ENCODE measurements at regions not wholly inside any gene's neighbourhood (a gene's known extent, or its start where the extent isn't known, plus 50 kb on each side); places are given as distances from the start of the nearest gene placed in this dataset.

- Histone ChIP-seq H3K4me1 (no peaks in the 10 kb centered on the region), H3K27me3 (no peaks in the 10 kb centered on the region), H3K9me3 (no peaks in the 10 kb centered on the region), H3K36me3 (no peaks in the 10 kb centered on the region), H3K4me3 (no peak overlapping the region), H3K27ac (no peak overlapping the region)
- TF ChIP-seq, protein P1, sequence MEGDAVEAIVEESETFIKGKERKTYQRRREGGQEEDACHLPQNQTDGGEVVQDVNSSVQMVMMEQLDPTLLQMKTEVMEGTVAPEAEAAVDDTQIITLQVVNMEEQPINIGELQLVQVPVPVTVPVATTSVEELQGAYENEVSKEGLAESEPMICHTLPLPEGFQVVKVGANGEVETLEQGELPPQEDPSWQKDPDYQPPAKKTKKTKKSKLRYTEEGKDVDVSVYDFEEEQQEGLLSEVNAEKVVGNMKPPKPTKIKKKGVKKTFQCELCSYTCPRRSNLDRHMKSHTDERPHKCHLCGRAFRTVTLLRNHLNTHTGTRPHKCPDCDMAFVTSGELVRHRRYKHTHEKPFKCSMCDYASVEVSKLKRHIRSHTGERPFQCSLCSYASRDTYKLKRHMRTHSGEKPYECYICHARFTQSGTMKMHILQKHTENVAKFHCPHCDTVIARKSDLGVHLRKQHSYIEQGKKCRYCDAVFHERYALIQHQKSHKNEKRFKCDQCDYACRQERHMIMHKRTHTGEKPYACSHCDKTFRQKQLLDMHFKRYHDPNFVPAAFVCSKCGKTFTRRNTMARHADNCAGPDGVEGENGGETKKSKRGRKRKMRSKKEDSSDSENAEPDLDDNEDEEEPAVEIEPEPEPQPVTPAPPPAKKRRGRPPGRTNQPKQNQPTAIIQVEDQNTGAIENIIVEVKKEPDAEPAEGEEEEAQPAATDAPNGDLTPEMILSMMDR (IDR thresholded peaks at IDR 0.05): no peak
- no peak for TF ChIP-seq POLR2A (IDR thresholded peaks at IDR 0.05)
- TF ChIP-seq POLR2AphosphoS5 (IDR thresholded peaks at IDR 0.05; ENCODE audit: insufficient read depth in 1 of 2, low read depth in 1 of 2): no peak
- intact Hi-C loops (cut with DNase I): no loop called here
- DNase-seq (ENCODE audit: extremely low spot score in 2 of 2): no peak
Measured at GRCh38 chr6:74676906-74677305, 528.9 kb downstream of the COL12A1 start.

GRCh38 chr6:74674377-74674776 lies 531.5 kb downstream of the COL12A1 start:
- TF ChIP-seq, protein P1 (IDR thresholded peaks at IDR 0.05): no peak
- no peak for TF ChIP-seq POLR2A (IDR thresholded peaks at IDR 0.05)
- TF ChIP-seq POLR2AphosphoS5 (IDR thresholded peaks at IDR 0.05; ENCODE audit: insufficient read depth in 1 of 2, low read depth in 1 of 2): no peak
- no peak overlapping the region for H3K27ac ChIP-seq
- H3K4me3 ChIP-seq: no peak overlapping the region
- H3K27me3 ChIP-seq: no peaks in the 10 kb centered on the region
- no peak for DNase-seq (ENCODE audit: extremely low spot score in 2 of 2)
- H3K36me3 ChIP-seq: no peaks in the 10 kb centered on the region
- no peaks in the 10 kb centered on the region for H3K9me3 ChIP-seq
- no peaks in the 10 kb centered on the region for H3K4me1 ChIP-seq
- intact Hi-C loops (cut with DNase I): no loop called here

GRCh38 chr6:74671558-74672025 lies 534.3 kb downstream of the COL12A1 start:
- intact Hi-C loops (cut with DNase I): no loop called here
- Histone ChIP-seq H3K4me1 (no peaks in the 10 kb centered on the region), H3K27me3 (no peaks in the 10 kb centered on the region), H3K36me3 (no peaks in the 10 kb centered on the region), H3K4me3 (no peak overlapping the region), H3K27ac (no peak overlapping the region), H3K9me3 (no peaks in the 10 kb centered on the region)
- no peak for TF ChIP-seq POLR2AphosphoS5 (IDR thresholded peaks at IDR 0.05; ENCODE audit: insufficient read depth in 1 of 2, low read depth in 1 of 2)
- TF ChIP-seq, protein P1 (IDR thresholded peaks at IDR 0.05): no peak
- no peak for TF ChIP-seq POLR2A (IDR thresholded peaks at IDR 0.05)
- DNase-seq (ENCODE audit: extremely low spot score in 2 of 2): no peak

DNA sequence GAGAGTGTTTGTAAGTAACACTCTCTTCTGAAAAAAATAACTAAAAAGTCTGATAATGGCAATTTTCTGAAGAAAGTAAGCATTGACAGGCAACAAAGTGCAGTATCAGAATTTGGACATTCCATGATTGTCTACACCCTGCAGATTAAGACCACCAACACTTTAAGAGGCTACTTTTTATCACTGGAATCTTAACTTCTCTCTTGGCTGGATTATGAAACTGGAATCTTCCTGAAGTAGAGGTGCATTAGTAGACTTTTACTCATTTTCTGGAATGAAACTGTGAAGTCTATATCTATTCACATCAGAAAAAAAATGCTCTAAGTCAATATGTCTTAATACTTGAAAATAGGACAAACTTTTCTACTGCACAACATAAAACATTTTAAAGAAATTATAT lies 547.5 kb downstream of the COL12A1 start:
- Histone ChIP-seq H3K4me3 (no peak overlapping the region), H3K4me1 (no peaks in the 10 kb centered on the region), H3K27ac (no peak overlapping the region), H3K36me3 (no peaks in the 10 kb centered on the region), H3K9me3 (no peaks in the 10 kb centered on the region), H3K27me3 (no peaks in the 10 kb centered on the region)
- DNase-seq (ENCODE audit: extremely low spot score in 2 of 2): no peak
- intact Hi-C loops (cut with DNase I): no loop called here
- TF ChIP-seq POLR2A (IDR thresholded peaks at IDR 0.05) (no peak), POLR2AphosphoS5 (IDR thresholded peaks at IDR 0.05; ENCODE audit: insufficient read depth in 1 of 2, low read depth in 1 of 2) (no peak)
- TF ChIP-seq, protein P1 (IDR thresholded peaks at IDR 0.05): no peak

GRCh38 chr6:74657931-74658330 lies 547.9 kb downstream of the COL12A1 start:
- Histone ChIP-seq H3K4me1 (no peaks in the 10 kb centered on the region), H3K36me3 (no peaks in the 10 kb centered on the region), H3K27ac (no peak overlapping the region), H3K9me3 (no peaks in the 10 kb centered on the region), H3K4me3 (no peak overlapping the region), H3K27me3 (no peaks in the 10 kb centered on the region)
- no peak for DNase-seq (ENCODE audit: extremely low spot score in 2 of 2)
- intact Hi-C loops (cut with DNase I): no loop called here
- TF ChIP-seq POLR2A (IDR thresholded peaks at IDR 0.05): no peak
- TF ChIP-seq POLR2AphosphoS5 (IDR thresholded peaks at IDR 0.05; ENCODE audit: insufficient read depth in 1 of 2, low read depth in 1 of 2): no peak
- TF ChIP-seq, protein P1 (IDR thresholded peaks at IDR 0.05): no peak

Measured in vagina (tissue), 2 donors.